Peyer's patch (tissue), 4 donors: ENCODE measurements at regions not wholly inside any gene's neighbourhood (a gene's known extent, or its start where the extent isn't known, plus 50 kb on each side); places are given as distances from the start of the nearest gene placed in this dataset.

Source experiments
- DNase-seq, 3 donors: peaks; one replicate each; pipeline ENCODE4 v3.0.0-alpha.2; 2017 to 2019
- H3K27ac ChIP-seq, 4 donors: fragments of 200-600 bp; sonication (generic); one replicate each; pipeline ENCODE4 v1.5.1; 2016 to 2019
- H3K27me3 ChIP-seq, 2 donors: fragments of 200-600 bp; sonication (generic); one replicate each; pipeline ENCODE4 v1.5.1; 2019
- H3K36me3 ChIP-seq, 3 donors: fragments of 200-600 bp; sonication (generic); one replicate each; pipeline ENCODE4 v1.5.1; 2016 to 2019
- H3K4me1 ChIP-seq, 4 donors: fragments of 200-600 bp; sonication (generic); one replicate each; pipeline ENCODE4 v1.5.1; 2016 to 2019
- H3K4me3 ChIP-seq, 4 donors: fragments of 200-600 bp; sonication (generic); 1 replicate in 3 of 4; 2 replicates in 1 of 4; pipeline ENCODE4 v1.5.1; 2016 to 2019; ENCODE audit warnings: mild to moderate bottlenecking in 1 of 4
- H3K9me3 ChIP-seq, 4 donors: fragments of 200-600 bp; sonication (generic); one replicate each; pipeline ENCODE4 v1.5.1; 2016 to 2019; ENCODE audit warnings: mild to moderate bottlenecking in 1 of 4
- CTCF ChIP-seq, 6 experiments: fragments of 450-650 bp in 4 of 6; fragments of 200-600 bp in 2 of 6; sonication (generic) in 1 of 6; IDR thresholded peaks; one replicate each; pipeline ENCODE4 v1.5.1; 2017 to 2019; ENCODE audit warnings: antibody characterized with exemption in 6 of 6, mild to moderate bottlenecking in 3 of 6, moderate library complexity in 1 of 6
- POLR2A ChIP-seq, 2 donors: fragments of 450-650 bp; IDR thresholded peaks; one replicate each; pipeline ENCODE4 v1.5.1; 2017; ENCODE audit warnings: antibody characterized with exemption in 2 of 2, mild to moderate bottlenecking in 2 of 2, moderate library complexity in 2 of 2

DNA sequence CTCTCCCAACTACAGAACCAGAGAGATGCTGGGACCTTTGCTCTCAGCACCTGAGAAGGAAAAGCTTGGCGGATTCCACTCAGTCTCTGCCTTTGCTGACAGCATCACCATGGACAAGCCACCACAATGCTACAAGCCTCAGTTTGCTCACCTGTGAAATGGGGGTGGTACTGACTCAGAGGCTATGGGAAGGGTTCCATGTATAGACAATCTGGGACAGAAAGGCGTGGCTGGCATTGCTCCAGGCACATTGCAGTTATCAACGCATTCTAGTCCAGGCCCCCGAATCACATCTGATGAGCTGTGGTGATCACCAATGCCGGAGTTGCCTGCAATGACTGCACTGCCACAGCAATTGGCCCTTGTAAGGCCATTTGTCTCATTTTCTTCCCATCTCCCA lies 72.6 kb downstream of the ISX start:
- Histone ChIP-seq H3K4me3 (no peak overlapping the region), H3K36me3 (no peaks in the 10 kb centered on the region), H3K27ac (no peak overlapping the region), H3K9me3 (no peaks in the 10 kb centered on the region), H3K27me3 (no peaks in the 10 kb centered on the region), H3K4me1 (peaks cover 0 to 9% (median 0%) of the 10 kb centered on the region in 4 donors)
- peak in 1 of 3 donors; percentile 66 for DNase-seq
- no peak for TF ChIP-seq POLR2A (IDR thresholded peaks at IDR 0.05)
- no peak for TF ChIP-seq CTCF (IDR thresholded peaks at IDR 0.05)

DNA sequence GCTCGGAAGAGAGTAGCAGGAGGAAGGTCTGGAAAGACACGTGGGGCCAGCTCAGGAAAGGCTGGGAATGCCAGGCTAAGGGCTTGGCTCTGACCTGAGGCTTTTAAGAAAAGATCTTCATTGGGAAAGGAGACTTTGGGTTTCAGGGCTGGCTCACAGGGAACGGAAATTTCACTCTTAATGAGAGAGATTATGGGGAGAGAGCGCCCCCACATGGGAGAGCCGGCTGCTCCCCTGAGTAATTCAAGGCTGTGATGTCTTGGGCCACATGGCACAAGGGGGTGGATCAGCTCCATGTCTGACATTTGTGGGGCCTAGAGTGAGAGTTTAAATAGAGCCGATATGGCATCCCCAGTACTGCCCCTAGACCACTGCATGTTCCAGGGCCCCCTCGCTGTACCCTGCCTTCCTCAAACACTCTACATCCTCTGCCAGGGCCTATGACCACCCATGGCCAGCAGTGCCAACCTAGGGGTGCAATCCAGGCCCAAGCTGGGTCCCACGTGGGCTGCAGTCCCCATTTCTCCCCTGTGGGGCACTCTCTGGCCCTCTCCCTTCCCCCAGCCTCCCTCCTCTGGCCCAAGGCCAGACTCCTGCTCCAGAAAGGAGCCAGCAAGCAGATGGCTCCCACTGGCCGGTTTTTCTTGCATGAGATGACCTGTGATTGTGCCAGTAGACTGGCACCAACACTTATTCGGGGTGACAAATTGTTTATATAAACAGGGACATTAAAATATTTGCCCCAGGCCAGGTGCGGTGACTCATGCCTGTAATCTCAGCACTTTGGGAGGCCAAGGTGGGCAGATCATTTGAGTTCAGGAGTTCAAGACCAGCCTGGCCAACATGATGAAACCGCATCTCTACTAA lies 75.2 kb downstream of the ISX start:
- H3K27ac ChIP-seq: peak overlapping the region in 1 of 4 donors; percentile 53
- no peaks in the 10 kb centered on the region for H3K9me3 ChIP-seq
- DNase-seq: peak in 2 of 3 donors; percentile 78 to 80
- TF ChIP-seq POLR2A (IDR thresholded peaks at IDR 0.05) (no peak), CTCF (IDR thresholded peaks at IDR 0.05) (peak in 4 of 6 experiments; percentile 25 to 74 (median 70))
- no peaks in the 10 kb centered on the region for H3K27me3 ChIP-seq
- no peaks in the 10 kb centered on the region for H3K36me3 ChIP-seq
- H3K4me1 ChIP-seq: no peaks in the 10 kb centered on the region
- H3K4me3 ChIP-seq: no peak overlapping the region

DNA sequence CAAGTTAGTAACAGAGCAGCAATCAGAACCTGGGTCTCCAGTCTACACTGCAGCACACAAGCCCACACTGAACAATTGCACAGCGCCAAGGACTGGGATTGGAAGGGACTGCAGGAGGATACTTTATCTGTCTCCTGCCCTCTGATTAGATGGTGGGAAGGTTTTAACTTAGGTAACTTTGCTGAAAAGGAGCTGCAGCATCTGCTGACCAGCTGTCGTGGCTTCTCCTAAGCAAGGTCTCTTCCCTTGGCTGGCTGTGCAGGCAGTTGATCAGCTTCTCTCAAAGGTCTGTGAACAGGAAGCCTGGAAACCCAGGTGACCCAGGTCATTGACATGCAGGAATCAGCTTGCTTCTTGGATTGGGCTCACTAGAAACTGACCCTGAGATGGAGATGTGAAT lies 82.4 kb downstream of the ISX start:
- H3K27ac ChIP-seq: no peak overlapping the region
- no peaks in the 10 kb centered on the region for H3K36me3 ChIP-seq
- no peak for TF ChIP-seq CTCF (IDR thresholded peaks at IDR 0.05)
- TF ChIP-seq POLR2A (IDR thresholded peaks at IDR 0.05): no peak
- no peak for DNase-seq
- H3K27me3 ChIP-seq: no peaks in the 10 kb centered on the region
- H3K4me1 ChIP-seq: no peaks in the 10 kb centered on the region
- H3K9me3 ChIP-seq: no peaks in the 10 kb centered on the region
- no peak overlapping the region for H3K4me3 ChIP-seq

GRCh38 chr22:35148866-35149548 lies 83.0 kb downstream of the ISX start:
- H3K36me3 ChIP-seq: no peaks in the 10 kb centered on the region
- H3K9me3 ChIP-seq: no peaks in the 10 kb centered on the region
- no peak for DNase-seq
- no peaks in the 10 kb centered on the region for H3K27me3 ChIP-seq
- TF ChIP-seq POLR2A (IDR thresholded peaks at IDR 0.05) (no peak), CTCF (IDR thresholded peaks at IDR 0.05) (no peak)
- no peak overlapping the region for H3K4me3 ChIP-seq
- no peak overlapping the region for H3K27ac ChIP-seq
- H3K4me1 ChIP-seq: no peaks in the 10 kb centered on the region

DNA sequence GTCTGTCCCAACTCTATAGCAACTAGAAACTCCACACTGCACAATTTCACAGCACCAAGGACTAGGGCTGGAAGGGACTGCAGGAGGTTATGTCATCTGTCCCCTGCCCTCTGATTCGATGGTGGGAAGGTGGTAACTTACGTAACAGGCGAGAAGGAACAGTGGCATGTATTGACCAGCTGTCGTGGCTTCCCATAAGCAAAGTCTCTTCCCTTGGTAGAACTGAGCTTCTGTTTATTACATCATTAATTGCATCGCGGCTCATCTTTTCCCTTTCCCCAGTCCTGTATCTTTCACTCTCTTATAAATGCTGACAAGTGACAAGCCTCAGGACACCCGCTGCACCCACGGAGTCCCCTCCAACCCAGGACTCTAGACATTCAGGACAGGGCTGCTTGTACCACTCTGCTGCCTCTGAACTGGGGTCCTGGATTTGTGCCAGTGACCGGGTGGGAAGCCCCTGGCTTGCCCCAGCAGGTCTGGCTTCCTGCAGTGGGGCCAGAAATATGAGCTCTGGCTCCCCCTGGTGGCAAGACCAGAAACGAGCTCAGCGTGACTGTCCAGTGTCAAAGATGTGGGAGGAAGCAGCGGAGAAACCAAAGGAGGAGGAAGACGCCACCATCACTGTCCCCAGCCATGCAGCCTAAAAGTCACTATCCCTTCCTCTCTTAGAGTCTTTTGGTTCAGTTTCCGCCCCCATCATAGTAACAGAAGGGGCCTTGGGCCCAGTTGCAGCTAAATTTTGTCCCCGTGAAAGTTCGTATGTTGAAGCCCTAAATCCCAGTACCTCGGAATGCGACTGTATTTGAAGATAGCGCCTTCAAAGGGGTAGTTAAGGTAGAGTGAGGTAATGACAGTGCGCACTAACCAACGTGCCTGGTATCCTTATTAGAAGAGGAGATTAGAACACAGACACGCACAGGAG lies 84.5 kb downstream of the ISX start:
- peak; percentile 39 to 82 (median 82) for DNase-seq
- TF ChIP-seq POLR2A (IDR thresholded peaks at IDR 0.05) (no peak), CTCF (IDR thresholded peaks at IDR 0.05) (peak; percentile 34 to 85 (median 77))

More for the DNA sequence above, 84.5 kb downstream of the ISX start:
- Histone ChIP-seq H3K27me3 (no peaks in the 10 kb centered on the region), H3K9me3 (no peaks in the 10 kb centered on the region), H3K4me3 (no peak overlapping the region), H3K4me1 (no peaks in the 10 kb centered on the region), H3K36me3 (no peaks in the 10 kb centered on the region), H3K27ac (no peak overlapping the region)
